NB4 (cell line): ENCODE measurements at regions not wholly inside any gene's neighbourhood (a gene's known extent, or its start where the extent isn't known, plus 50 kb on each side); places are given as distances from the start of the nearest gene placed in this dataset.

Experiments used
- DNase-seq: peaks from one replicate; pipeline ENCODE4 v3.0.0; 2010; ENCODE audit warnings: low read depth
- H3K4me3 ChIP-seq: one replicate; pipeline ENCODE4 v1.5.1; 2011; ENCODE audit warnings: mild to moderate bottlenecking, low read depth, low read length, moderate library complexity
- MYC ChIP-seq: IDR thresholded peaks from 2 replicates; pipeline ENCODE4 v1.6.1; 2011; ENCODE audit warnings: low read depth, low read length
- POLR2A ChIP-seq: IDR thresholded peaks from 2 replicates; pipeline ENCODE4 v1.6.1; 2011; ENCODE audit warnings: mild to moderate bottlenecking; ENCODE audit not compliant: insufficient read length; ENCODE audit errors: extremely low read depth
- TF ChIP-seq, protein P1 (sequence below): IDR thresholded peaks from 2 replicates; pipeline ENCODE4 v1.6.1; 2011; ENCODE audit warnings: low read depth, low read length
- TF ChIP-seq, protein P2 (sequence below): IDR thresholded peaks from one replicate; pipeline ENCODE4 v1.5.1; 2012; ENCODE audit warnings: low read depth, low read length

DNA sequence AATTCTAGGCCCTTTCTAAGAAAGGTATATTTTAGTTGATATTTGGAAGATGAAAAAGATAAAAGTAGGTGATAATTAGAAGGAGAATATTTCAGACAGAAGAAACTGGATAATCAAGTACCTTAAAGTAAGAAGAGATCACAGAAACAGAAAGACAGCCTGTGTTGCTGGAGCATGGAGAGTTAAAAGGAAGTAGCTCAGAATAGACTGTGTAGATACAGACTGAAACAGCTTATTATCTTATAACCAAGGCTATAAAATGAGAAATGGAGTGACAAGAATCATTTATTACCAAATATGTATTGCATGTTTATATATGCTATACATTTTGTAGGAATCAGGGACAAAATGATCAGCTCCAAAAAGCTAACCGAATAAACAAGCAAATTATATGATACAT lies 1120.3 kb downstream of the BRINP3 start:
- no peak overlapping the region for H3K4me3 ChIP-seq
- DNase-seq: no peak
- TF ChIP-seq, protein P1, sequence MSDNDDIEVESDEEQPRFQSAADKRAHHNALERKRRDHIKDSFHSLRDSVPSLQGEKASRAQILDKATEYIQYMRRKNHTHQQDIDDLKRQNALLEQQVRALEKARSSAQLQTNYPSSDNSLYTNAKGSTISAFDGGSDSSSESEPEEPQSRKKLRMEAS: no peak
- no peak for TF ChIP-seq POLR2A
- no peak for TF ChIP-seq MYC
- TF ChIP-seq, protein P2, sequence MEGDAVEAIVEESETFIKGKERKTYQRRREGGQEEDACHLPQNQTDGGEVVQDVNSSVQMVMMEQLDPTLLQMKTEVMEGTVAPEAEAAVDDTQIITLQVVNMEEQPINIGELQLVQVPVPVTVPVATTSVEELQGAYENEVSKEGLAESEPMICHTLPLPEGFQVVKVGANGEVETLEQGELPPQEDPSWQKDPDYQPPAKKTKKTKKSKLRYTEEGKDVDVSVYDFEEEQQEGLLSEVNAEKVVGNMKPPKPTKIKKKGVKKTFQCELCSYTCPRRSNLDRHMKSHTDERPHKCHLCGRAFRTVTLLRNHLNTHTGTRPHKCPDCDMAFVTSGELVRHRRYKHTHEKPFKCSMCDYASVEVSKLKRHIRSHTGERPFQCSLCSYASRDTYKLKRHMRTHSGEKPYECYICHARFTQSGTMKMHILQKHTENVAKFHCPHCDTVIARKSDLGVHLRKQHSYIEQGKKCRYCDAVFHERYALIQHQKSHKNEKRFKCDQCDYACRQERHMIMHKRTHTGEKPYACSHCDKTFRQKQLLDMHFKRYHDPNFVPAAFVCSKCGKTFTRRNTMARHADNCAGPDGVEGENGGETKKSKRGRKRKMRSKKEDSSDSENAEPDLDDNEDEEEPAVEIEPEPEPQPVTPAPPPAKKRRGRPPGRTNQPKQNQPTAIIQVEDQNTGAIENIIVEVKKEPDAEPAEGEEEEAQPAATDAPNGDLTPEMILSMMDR: no peak

DNA sequence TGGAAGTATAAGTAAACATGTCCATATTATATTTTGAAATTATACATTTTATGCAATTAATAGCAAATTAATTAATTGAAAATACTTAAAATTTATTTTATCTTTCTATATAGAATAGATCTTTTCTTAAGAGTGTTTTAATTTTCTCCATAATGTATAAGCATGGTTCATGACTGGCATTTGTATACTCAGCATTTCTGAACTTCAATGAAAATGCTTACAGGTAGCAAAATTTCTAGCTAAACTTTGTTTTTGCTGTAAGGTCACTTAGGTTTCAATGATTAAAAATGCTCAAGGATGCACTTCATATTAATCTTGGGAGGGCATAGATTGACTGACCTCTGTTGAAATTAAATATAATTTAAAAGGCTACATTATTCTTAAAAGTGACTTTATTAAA lies 1108.1 kb downstream of the BRINP3 start:
- TF ChIP-seq, protein P1: no peak
- no peak for TF ChIP-seq MYC
- TF ChIP-seq POLR2A: no peak
- TF ChIP-seq, protein P2: no peak
- no peak for DNase-seq
- H3K4me3 ChIP-seq: no peak overlapping the region

DNA sequence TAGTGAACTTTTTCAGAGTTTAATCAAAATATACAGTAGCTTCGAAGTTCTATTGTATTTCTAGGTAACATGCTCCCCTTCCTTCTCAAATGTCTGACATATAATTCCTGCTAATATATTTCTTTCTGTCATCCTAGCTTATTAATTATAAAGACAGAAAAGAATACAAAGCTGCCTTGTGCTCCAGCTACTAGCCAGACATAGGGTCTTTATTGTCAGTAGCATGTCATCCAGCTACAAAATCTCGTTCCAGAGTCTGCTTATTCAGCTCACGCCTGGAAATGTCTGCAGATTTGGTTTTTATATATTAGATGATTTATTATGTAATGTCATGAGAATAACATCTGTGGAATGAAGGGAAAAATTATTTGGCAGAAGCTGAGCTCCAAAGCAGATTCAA lies 1102.8 kb downstream of the BRINP3 start:
- no peak for DNase-seq
- no peak overlapping the region for H3K4me3 ChIP-seq
- TF ChIP-seq MYC: no peak
- TF ChIP-seq, protein P1: no peak
- TF ChIP-seq, protein P2: no peak
- no peak for TF ChIP-seq POLR2A

DNA sequence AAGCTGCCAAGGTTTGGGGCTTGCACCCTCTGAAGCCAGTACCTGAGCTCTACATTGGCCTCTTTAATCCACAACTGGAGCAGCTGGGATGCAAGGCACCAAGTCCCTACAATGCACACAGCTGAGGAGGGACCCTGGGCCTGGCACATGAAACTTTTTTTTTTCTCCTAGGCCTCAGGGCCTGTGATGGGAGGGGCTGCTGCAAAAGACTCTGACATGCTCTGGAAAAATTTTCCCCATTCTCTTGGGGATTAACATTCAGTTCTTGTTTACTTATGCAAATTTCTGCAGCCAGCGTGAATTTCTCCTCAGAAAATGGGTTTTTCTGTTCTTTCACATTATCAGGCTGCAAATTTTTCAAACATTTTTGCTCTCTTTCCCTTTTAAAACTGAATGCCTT lies 1072.2 kb downstream of the BRINP3 start:
- H3K4me3 ChIP-seq: no peak overlapping the region
- no peak for DNase-seq
- TF ChIP-seq POLR2A (no peak), MYC (no peak)
- TF ChIP-seq, protein P1: no peak
- TF ChIP-seq, protein P2: no peak

DNA sequence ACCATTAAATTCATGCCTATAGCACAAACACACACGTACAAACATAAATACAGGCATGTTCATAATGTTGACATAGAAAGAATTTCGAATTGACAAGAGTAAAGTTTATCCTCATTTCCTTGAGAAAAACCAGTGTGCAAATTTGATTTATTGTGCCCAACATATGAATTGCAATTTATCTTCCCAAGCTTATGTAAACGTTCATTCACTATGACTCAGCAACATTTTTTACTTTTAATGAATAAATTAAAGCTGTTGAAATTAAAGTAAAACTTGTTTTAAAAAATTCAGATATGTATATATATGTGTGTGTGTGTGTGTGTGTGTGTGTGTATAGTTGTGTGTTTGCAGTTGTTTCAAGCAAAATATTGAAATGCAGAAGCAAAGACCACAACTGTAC lies 1067.9 kb downstream of the BRINP3 start:
- DNase-seq: no peak
- TF ChIP-seq, protein P1: no peak
- TF ChIP-seq MYC: no peak
- TF ChIP-seq, protein P2: no peak
- no peak overlapping the region for H3K4me3 ChIP-seq

DNA sequence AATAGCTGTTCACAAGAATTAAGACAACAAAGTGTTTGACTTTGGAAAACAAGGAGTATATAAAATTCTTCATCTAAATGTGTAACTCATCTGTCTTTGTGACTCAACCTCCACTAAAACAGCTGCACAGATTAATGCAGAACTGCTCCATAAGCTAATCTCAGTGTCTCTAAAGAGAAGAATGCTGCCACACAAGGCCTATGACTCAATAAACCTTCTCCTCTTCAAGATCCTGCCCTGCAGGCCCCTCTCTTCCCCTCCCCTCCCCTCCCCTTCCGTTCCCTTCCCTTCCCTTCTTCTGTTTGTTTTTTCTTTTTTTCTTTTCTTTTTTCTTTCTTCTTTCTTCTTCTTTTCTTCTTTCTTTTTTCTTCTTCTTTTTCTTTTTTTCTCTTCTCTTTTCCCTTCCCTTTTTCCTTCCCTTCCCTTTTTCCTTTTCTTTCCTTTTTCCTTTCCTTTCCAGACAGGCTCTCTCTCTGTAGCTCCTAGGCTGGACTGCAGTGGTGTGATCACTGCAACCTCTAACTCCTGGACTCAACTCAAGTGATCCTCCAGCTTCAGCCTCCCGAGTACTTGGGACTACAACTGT lies 1052.8 kb downstream of the BRINP3 start:
- H3K4me3 ChIP-seq: no peak overlapping the region
- no peak for DNase-seq
- TF ChIP-seq MYC: no peak
- TF ChIP-seq, protein P2: no peak
- TF ChIP-seq POLR2A: no peak
- TF ChIP-seq, protein P1: no peak
